Cardiac fibroblast (primary cell): ENCODE measurements at regions not wholly inside any gene's neighbourhood (a gene's known extent, or its start where the extent isn't known, plus 50 kb on each side); places are given as distances from the start of the nearest gene placed in this dataset.
"Not testable (repeated sequence)": the region's sequence is repeated elsewhere in the genome, so short reads cannot be mapped to it uniquely, and the experiment has no call there.

Experiments
- DNase-seq, 2 donors: peaks; one replicate each; pipeline versions ENCODE4 v3.0.0 to v3.0.0-alpha.2; 2010; ENCODE audit warnings: low read depth in 2 of 2
- H3K4me3 ChIP-seq, 2 donors: replicated peaks in 1 of 2; 1 replicate in 1 of 2; 2 replicates in 1 of 2; pipeline ENCODE4 v1.5.1; 2011; ENCODE audit warnings: low read depth in 2 of 2, low read length in 2 of 2, mild to moderate bottlenecking in 2 of 2, moderate library complexity in 1 of 2
- CTCF ChIP-seq: IDR thresholded peaks from one replicate; pipeline ENCODE4 v1.5.1; 2011; ENCODE audit warnings: low read depth, mild to moderate bottlenecking, low read length, inconsistent platforms

- no peak for DNase-seq
- no peak overlapping the region for H3K4me3 ChIP-seq
- no peak for TF ChIP-seq CTCF
Measured at GRCh38 chr5:37950436-37950835, 110.6 kb upstream of the GDNF start.

GRCh38 chr5:37945446-37945845 is 105.6 kb upstream of the GDNF start:
- H3K4me3 ChIP-seq, result no peak overlapping the region
- TF ChIP-seq CTCF, result no peak
- DNase-seq, result no peak

GRCh38 chr5:37943136-37943535 is 103.3 kb upstream of the GDNF start:
- DNase-seq, H3K4me3 ChIP-seq: not testable (repeated sequence)

- DNase-seq, result no peak
- TF ChIP-seq CTCF, result no peak
- no peak overlapping the region for H3K4me3 ChIP-seq
Measured at GRCh38 chr5:37940931-37941623, 101.2 kb upstream of the GDNF start.

- no peak overlapping the region for H3K4me3 ChIP-seq
- no peak for DNase-seq
- no peak for TF ChIP-seq CTCF
Measured at GRCh38 chr5:37938861-37939260, 99.0 kb upstream of the GDNF start.

- TF ChIP-seq CTCF, result no peak
- H3K4me3 ChIP-seq, result no peak overlapping the region
- no peak for DNase-seq
Measured at GRCh38 chr5:37938076-37938852, 98.4 kb upstream of the GDNF start.

- TF ChIP-seq CTCF, result no peak
- H3K4me3 ChIP-seq, result no peak overlapping the region
- no peak for DNase-seq
Measured at GRCh38 chr5:37936091-37936490, 96.2 kb upstream of the GDNF start.
